Activated CD8-positive, alpha-beta memory T cell treated with anti-CD3 and anti-CD28 coated beads, Interleukin-2, amount 50 U/mL, for 24 hours (primary cell): ENCODE measurements at regions not wholly inside any gene's neighbourhood (a gene's known extent, or its start where the extent isn't known, plus 50 kb on each side); places are given as distances from the start of the nearest gene placed in this dataset.
"Not testable (repeated sequence)": the region's sequence is repeated elsewhere in the genome, so short reads cannot be mapped to it uniquely, and the experiment has no call there.

Source experiments
- DNase-seq: peaks from one replicate; pipeline ENCODE4 v3.0.0-alpha.2; 2020; ENCODE audit errors: extremely low read depth

DNA sequence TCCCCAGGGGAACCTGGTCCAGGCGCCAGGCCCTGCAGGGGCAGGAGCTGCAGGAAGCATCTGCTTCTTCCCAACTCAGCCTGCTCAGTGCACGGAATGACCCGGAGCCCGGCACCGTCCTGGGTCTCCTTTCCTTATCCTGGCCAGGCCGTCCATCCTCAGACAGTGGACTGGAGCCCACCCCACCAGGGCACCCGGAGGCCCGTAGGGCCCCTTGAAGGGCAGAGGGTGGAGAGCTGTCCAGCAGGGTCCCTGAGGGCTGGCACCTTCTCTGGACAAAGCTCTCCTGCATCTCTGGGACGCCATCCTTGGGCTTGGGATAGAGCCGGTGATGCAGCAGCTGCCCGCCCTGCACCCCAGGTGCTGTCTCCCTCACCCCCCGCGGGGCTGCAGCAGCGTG is 207.9 kb downstream of the TMEM121 start:
- not testable (repeated sequence) for DNase-seq

DNA sequence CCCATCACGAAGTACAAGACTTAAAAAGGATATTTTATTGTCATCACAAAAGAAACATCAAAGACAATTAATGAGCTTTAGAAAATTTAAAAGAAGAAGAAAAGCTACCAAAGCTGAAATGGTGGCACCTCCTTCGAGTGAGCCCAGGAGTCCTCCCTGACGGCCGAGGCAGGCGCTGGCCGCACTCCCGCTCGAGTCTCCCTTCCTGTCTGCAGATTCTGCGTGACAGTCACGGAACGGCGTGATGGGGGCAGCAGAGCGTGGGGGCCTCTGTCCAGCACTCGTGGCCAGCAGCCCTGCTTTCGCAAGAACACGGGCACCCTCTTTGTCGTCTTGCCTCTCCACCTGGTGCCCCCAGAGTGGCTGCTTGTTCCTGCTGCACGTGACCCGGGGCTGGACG is 209.9 kb downstream of the TMEM121 start:
- DNase-seq = not testable (repeated sequence)

DNA sequence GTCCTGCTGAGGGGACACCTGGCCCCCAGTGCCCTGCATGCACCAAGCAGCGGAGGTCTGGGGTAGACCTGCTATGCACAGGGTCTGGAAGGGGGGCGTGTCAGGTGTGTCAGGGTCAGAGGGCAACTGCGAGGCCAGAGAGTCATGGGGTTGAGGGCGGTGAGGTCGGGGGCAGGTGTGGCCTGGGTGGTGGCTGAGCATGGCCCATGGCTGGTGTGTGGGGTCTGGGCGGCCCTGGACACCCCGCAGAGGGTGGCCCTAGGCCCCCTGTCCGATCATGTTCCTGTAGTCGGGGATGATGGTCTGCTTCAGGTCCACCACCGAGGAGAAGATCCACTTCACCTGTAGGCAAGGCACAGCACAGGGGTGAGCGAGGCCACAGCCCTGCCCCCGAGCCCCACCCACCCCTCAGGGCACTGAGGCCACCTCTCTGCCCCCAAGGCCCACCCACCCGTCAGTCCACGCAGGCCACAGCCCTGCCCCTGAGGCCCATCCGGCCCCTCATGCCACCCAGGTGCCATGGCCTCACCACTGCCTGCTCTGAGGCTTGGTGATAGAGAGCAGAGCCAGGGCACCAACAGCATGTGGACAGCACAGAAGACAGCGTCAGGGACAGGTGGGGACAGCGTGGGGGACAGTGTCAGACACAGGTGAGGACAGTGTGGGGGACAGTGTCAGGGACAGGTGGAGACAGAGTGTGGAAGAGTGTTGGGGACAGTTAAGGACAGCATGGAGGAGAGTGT is 211.3 kb downstream of the TMEM121 start:
- DNase-seq = no peak

DNA sequence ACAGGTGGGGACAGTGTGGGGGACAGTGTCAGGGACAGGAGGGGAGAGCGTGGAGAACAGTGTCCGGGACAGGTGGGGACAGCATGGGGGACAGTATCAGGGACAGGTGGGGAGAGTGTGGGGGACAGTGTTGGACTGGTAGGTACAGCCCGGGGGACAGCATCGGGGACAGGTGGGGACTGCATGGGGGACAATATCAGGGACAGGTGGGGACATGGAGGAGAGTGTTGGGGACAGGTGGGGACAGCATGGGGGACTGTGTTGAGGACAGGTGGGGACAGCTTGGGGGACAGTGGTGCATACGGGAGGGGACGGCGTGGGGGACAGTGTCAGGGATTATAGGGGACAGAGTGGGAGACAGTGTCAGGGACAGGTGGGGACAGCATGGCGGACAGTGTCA is 212.3 kb downstream of the TMEM121 start:
- no peak for DNase-seq

DNA sequence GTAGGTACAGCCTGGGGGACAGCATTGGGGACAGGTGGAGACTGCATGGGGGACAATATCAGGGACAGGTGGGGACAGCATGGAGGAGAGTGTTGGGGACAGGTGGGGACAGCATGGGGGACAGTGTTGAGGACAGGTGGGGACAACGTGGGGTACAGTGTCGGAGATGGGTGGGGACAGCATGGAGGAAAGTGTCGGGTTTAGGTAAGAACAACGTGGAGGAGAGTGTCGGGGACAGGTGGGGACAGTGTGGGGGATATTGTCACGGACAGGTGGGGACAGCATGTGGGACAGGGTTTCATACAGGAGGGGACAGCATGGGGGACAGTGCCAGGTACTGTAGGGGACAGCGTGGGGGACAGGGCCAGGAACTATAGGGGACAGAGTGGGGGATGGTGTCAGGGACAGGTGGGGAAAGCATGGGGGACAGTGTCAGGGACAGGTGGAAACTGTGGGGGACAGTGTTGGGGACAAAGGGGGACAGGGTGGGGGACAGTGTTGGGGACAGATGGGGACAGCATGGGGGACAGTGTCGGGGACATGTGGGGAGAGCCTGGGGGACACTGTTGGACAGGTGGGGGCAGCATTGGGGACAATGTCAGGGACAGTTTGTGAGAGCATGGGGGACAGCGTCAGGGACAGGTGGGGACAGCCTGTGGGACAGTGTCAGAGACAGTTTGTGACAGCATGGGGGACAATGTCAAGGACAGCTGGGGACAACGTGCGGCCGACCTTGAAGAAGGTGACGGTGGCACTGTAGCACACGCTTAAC is 213.1 kb downstream of the TMEM121 start:
- no peak for DNase-seq

DNA sequence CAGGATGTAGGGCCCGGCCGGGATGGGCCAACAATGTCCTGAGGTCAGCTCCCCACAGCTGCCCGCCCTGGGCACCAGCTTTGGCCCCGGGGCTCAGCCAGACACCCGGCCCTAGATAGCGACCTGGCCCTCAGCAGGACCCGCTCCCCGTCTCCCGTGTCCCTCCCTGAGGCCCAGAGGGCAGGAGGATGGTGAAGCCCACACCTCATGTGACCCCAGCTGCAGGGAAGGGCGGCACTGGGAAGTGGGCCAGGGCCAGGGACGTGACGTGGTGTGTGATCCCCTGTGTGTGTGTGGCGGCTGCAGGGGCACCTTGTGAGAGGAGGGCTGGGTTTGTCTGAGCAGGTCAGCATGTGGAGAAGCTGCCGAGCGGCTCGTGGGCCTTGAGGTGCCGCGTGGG is 213.9 kb downstream of the TMEM121 start:
- not testable (repeated sequence) for DNase-seq

DNA sequence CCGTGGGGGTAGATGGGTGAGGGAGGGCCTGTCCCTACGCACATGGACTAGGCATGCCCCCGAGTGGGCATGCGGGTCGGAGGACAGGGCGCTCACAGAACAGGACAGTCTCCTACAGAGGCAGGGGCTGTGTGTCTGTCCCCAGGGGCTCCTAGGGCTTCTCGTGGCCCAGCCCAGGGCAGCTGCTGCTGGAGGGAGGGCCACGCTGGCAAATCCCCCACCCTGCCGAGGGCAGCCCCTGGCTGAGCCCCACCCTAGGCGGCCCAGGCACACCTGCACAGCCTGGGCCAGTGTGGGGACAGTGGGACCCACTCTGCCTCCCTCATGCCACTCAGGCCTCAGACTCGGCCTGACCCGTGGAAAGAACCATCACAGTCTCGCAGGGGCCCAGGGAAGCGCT is 214.6 kb downstream of the TMEM121 start:
- not testable (repeated sequence) for DNase-seq

DNA sequence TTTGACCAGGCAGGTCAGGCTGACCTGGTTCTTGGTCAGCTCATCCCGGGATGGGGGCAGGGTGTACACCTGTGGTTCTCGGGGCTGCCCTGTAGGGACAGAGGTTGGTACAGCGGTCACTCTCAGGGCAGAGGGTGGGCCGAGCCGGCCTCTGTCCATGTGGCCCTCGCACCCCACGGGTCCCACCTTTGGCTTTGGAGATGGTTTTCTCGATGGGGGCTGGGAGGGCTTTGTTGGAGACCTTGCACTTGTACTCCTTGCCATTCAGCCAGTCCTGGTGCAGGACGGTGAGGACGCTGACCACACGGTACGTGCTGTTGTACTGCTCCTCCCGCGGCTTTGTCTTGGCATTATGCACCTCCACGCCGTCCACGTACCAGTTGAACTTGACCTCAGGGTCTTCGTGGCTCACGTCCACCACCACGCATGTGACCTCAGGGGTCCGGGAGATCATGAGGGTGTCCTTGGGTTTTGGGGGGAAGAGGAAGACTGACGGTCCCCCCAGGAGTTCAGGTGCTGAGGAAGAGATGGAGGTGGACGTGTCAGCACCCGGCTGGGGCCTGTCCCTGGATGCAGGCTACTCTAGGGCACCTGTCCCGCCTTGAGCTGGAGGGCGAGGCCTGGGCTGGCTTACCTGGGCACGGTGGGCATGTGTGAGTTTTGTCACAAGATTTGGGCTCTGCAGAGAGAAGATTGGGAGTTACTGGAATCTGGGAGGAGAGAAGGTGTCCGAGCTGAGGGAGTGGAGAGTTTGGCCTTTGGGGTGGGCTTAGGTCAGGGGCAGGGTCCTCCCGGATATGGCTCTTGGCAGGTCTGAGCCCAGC is 215.5 kb downstream of the TMEM121 start:
- not testable (repeated sequence) for DNase-seq

DNA sequence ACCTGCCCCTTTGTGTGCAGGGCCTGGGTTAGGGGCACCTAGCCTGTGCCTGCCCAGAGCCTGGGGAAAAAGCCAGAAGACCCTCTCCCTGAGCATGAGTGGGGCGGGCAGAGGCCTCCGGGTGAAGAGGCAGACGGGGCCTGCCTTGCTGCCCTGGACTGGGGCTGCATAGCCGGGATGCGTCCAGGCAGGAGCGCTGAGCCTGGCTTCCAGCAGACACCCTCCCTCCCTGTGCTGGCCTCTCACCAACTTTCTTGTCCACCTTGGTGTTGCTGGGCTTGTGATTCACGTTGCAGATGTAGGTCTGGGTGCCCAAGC is 216.1 kb downstream of the TMEM121 start:
- no peak for DNase-seq

DNA sequence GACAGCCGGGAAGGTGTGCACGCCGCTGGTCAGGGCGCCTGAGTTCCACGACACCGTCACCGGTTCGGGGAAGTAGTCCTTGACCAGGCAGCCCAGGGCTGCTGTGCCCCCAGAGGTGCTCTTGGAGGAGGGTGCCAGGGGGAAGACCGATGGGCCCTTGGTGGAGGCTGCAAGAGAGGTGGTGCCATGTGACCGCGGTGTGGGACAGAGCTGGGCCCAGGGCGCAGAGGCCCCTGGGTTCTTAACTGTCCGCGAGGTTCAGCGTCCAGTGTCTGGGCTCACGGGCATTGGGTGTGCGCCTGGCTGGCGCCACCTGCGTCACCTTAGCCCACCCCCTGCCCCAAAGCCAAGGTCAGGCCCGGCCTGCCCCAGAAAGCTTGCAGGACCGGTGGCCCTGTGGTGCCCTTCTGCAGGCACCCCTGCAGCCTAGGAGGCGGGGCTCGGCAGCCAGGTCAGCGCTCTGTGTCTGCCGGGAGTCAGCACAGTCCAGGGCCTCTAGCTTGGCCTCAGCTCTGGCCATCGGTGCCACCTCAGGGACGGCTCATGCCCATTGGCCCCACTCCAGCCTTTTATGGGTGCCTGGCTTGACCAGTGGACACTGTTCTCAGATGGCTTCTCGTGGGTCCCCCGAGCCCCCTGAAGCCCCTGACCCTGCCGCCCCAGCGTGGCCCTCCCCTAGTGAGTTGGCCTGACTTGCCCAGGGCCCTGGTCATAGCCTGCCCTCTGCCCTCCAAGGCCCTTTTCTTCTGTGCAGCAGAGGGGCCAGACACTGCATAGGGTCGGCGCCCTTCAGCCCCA is 216.7 kb downstream of the TMEM121 start:
- DNase-seq = not testable (repeated sequence)

DNA sequence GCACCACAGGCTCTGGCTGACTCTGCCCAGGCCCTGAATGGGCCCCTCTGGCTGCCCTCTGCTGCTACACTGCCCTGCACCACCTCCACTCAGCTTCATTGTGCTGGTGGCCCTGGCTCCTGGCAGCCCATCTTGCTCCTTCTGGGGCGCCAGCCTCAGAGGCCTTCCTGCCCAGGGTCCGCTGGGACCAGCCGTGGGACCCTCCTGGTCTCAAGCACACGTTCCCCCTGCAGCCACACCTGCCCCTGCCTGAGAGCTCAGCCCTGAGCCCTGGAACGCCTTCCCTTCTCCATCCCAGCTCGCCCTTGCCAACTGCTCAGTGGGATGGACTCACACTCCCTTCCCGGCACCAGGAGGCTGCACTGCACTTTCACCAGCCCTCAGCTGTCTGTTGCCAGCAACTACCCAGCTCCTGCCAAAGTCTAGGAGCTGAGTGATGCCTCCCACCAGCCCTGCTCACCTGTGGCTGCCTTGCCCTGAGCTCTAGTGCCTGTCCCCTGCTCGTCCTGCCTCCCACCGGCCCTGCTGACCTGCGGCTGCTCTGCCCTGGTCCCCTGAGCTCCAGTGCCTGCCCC is 217.9 kb downstream of the TMEM121 start:
- not testable (repeated sequence) for DNase-seq

DNA sequence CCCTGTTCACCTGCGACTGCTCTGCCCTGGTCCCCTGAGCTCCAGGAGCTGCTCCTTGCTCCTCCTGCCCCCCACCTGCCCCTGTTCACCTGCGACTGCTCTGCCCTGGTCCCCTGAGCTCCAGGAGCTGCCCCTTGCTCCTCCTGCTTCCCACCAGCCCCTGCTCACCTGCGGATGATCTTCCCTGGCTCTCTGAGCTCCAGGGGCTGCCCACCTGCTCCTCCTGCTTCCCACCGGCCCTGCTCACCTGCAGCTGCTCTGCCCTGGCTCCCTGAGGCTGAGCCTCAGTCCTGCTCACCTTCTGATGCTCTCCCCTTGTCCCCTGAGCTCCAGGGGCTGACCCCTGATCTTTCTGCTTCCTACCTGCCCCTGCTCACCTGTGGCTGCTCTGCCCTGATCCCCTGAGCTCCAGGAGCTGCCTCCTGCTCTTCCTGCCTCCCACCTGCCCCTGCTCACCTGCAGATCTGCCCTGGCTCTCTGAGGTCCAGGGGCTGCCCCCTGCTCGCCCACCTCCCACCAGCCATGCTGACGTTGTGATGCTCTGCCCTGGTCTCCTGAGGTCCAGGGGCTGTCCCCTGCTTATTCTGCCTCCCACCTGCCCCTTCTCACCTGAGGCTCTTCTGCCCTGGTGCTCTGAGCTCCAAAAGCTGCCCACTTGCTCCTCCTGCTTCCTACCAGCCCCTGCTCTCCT is 219.2 kb downstream of the TMEM121 start:
- no peak for DNase-seq

DNA sequence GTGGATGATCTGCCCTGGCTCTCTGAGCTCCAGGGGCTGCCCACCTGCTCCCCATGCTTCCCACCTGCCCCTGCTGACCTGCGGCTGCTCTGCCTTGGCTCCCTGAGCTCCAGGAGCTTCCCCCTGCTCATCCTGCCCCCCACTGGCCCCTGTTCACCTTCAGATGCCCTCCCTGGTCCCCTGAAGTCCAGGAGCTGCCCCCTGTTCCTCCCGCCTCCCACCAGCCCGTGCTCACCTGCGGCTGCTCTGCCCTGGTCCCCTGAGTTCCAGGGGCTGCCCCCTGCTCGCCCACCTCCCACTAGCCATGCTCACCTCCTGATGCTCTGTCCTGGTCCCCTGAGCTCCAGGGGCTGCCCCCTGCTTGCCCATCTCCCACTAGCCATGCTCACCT is 219.7 kb downstream of the TMEM121 start:
- DNase-seq = no peak

DNA sequence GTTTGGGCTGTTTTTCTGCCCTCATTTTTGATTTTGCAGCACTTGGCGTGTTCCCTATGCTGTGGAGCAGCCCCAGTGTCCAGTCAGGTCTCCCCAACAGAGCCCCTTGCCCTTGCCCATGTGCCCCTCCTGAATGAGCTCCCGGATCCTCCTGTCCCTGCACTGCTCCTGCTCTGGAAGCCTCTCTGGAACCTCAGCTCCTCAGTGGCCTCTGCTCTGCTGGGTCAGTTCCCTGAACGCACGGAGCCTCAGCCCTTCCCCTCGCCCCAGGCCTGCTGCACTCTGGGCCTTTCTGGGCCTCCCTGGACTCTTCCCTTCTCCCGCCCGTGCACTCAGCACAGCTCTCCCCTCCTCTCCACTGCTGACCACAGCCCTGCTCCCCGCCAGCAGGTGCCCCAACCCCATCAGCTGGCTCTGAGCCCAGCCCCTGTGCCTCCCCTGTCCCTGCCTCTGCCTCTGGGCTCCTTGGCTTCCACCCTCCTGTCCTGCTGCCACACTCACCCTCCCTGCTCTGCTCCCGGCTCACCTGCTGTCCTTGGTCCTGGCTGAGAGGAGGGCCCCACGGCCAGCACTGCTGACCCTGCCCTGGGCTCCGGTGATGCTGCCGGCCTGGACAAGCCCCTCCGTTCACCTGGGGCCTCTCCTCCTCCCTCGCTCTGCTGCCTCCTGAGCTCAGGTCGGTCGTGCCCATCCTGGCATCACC is 220.6 kb downstream of the TMEM121 start:
- DNase-seq = not testable (repeated sequence)

DNA sequence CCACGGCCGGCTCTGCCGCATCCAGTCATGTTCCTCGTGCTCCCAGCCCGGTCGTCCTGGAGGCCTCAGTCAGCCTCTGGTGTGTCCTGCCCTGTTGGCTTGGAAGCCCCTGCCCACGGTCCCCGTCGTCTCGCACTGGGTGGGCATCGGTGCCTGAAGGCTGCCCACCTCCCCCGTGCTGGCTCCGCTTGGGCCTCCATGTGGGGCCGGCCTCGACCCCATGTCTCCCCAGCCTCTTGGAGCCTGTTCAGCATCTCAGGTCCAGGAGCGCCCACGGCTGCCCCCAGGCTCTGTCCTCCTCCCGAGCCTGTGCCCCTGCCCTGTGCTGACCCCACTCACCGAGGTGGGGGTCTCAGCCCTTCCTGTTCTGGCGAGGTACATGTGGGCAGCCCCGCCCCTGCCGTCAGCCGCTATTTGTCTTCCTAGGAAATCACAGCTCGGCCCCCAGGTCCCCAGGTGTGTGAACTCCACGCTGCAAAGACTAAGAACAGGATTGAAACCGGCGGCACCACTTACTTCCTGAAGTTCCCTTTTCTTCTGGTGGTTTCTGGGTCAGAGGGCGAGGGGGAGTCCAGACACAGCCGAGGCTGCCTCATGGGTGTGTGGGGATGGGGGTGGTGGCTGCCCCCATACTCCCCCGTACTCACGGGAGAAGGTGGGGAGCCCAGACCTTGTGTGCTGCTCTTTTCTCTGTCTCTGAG is 221.3 kb downstream of the TMEM121 start:
- not testable (repeated sequence) for DNase-seq

DNA sequence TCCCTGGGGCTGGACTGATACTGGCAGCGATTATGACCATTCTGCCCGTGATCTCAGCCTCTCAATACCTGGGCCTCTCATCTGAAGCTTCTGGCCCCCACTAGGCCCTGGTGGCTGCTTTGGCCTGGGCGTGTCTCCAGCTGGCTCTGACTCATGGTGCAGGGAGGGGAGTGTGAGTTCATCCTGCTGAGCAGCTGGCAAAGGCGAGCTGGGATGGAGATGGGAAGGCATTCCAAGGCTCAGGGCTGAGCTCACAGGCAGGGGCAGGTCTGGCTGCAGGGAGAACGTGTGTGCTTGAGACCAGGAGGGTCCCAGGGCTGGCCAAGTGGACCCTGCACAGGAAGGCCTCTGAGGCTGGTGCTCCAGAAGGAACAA is 221.8 kb downstream of the TMEM121 start:
- DNase-seq = no peak

DNA sequence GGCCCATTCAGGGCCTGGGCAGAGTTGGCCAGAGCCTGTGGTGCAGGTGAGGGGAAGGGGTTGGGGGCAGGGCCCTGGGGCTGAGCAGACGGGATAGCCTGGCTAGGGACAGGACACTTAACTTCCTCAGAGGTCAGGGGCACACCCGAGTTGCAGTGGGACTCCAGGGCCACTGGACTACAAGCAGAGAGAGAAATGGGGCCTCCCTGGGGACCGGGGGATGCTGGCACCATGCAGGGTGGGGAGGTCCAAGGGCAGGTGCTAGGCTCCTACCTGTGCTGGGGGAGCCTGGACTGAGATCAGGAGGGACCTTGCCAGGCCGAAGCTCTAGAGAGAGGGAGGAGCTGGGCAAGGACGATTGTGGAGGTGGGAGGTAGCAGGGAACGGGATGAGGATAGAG is 222.3 kb downstream of the TMEM121 start:
- not testable (repeated sequence) for DNase-seq

DNA sequence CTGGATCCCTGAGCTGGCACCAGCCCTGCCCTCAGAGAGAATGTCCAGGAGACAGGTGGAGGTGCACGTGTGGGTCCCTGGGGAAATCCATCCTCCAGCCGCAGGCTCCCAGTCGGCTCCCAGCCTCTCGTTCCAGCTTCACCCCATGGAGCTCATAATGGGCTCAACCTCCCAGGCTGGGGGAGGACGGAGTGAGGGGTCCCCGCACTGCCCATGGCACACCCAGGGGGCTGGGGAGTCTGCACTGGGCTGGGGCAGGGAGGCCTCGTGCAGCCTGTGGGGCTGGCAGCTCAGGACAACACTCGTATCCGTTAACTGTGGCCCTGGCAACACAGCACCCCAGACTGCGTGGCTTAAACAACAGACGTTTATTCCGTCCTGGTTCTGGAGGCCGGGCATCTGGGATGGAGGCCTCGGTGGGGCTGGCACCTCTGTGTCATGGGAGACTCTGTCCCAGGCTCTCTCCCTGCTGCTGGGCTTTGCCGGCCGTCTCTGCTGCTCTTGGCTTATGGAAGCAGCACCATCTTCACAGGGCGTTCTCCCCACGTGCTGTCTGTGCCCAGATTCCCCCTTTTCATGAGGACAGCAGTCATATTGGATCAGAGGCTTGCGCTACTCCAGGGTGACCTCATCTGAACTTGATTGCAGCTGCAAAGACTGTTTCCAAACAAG is 223.6 kb downstream of the TMEM121 start:
- DNase-seq = not testable (repeated sequence)

DNA sequence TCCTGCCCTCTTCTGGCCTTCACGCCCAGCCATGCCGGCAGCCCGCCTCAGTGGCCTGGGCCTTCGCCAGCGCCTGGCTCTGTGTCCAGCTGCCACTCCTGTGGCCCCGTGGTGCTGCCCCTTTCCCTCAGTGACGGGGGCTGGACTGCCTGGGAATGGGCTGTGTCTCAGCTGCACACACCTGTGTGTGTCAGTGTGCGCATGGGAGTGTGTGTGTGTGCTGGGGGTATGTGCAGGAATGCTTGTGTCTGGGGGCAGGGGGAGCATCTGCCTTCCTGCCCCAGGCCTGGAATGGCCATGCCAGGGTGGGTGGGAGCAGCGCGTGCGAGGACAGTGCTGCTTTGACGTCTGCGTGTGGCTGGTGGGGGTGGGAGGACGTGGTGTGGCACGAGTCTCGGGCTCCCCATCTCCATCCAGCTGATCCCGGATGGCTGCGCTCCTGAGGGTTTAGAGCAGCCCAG is 224.9 kb downstream of the TMEM121 start:
- DNase-seq = not testable (repeated sequence)
